OCI-LY7 (cell line): ENCODE measurements at regions not wholly inside any gene's neighbourhood (a gene's known extent, or its start where the extent isn't known, plus 50 kb on each side); places are given as distances from the start of the nearest gene placed in this dataset.
"Not testable (repeated sequence)": the region's sequence is repeated elsewhere in the genome, so short reads cannot be mapped to it uniquely, and the experiment has no call there.

ENCODE experiments used
- CTCF ChIP-seq: fragments of 200-600 bp; sonication (generic); conservative IDR thresholded peaks from 2 replicates; pipeline ENCODE4 v1.5.1; 2014; ENCODE audit warnings: mild to moderate bottlenecking, antibody characterized with exemption, low read length, moderate library complexity, mixed read lengths
- EZH2phosphoT487 ChIP-seq: fragments of 200-600 bp; sonication (generic); IDR thresholded peaks from 2 replicates; pipeline ENCODE4 v1.6.1; 2018; ENCODE audit warnings: low read depth, borderline replicate concordance, mild to moderate bottlenecking, mixed run types, antibody characterized with exemption, low read length, moderate library complexity, mixed read lengths

GRCh38 chrX:125155296-125156033 is 164.2 kb upstream of the TEX13C start:
- TF ChIP-seq CTCF, EZH2phosphoT487: not testable (repeated sequence)
